Neural cell (in vitro differentiated cells): ENCODE measurements at regions not wholly inside any gene's neighbourhood (a gene's known extent, or its start where the extent isn't known, plus 50 kb on each side); places are given as distances from the start of the nearest gene placed in this dataset.

Experiments
- EP300 ChIP-seq: fragments of 450-650 bp; conservative IDR thresholded peaks from 2 replicates; pipeline ENCODE4 v1.6.1; 2014; ENCODE audit warnings: antibody characterized with exemption, mild to moderate bottlenecking, moderate library complexity; ENCODE audit not compliant: poor library complexity, severe bottlenecking
- EZH2 ChIP-seq: fragments of 200-600, 300-800 bp; shearing (Covaris generic), sonication (generic); IDR thresholded peaks from 2 replicates; pipeline ENCODE4 v1.6.1; 2014; ENCODE audit warnings: antibody characterized with exemption, low read length, borderline replicate concordance, mild to moderate bottlenecking; ENCODE audit not compliant: insufficient read depth, poor library complexity, severe bottlenecking
- MXI1 ChIP-seq: fragments of 450-650 bp; conservative IDR thresholded peaks from 2 replicates; pipeline ENCODE4 v1.6.1; 2014; ENCODE audit warnings: antibody characterized with exemption, mild to moderate bottlenecking; ENCODE audit not compliant: poor library complexity, severe bottlenecking
- POLR2AphosphoS5 ChIP-seq: IDR thresholded peaks from 2 replicates; pipeline ENCODE4 v1.6.1; 2012
- RAD21 ChIP-seq: fragments of 450-650 bp; conservative IDR thresholded peaks from 2 replicates; pipeline ENCODE4 v1.6.1; 2014; ENCODE audit warnings: antibody characterized with exemption, mild to moderate bottlenecking, moderate library complexity
- TF ChIP-seq, protein P1 (sequence below): fragments of 450-650 bp; IDR thresholded peaks from 2 replicates; pipeline ENCODE4 v1.5.1; 2014; ENCODE audit warnings: antibody characterized with exemption, mild to moderate bottlenecking, moderate library complexity; ENCODE audit not compliant: poor library complexity, severe bottlenecking
- TF ChIP-seq, protein P2 (sequence below): IDR thresholded peaks from 2 replicates; pipeline ENCODE4 v1.6.1; 2012; ENCODE audit warnings: borderline replicate concordance

DNA sequence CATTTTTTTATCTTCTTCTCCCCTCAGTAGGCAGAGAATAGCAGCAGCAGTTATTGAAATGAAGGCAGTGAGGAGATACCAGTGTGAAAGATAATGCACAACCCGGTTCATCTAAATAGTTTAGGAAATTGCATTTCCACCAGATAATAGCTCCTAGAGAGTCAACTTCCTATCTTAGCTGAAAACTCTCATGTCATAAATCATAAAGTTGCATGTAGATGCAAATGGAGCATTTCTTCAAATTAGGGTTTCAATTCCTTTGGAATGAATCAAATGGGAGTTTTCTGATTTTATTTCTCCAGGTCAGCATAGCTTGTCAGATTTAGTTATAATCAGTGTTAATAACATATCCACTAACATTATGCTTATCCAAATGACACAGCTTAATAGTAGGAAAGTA is 335.3 kb downstream of the CNTNAP4 start:
- TF ChIP-seq, protein P1, sequence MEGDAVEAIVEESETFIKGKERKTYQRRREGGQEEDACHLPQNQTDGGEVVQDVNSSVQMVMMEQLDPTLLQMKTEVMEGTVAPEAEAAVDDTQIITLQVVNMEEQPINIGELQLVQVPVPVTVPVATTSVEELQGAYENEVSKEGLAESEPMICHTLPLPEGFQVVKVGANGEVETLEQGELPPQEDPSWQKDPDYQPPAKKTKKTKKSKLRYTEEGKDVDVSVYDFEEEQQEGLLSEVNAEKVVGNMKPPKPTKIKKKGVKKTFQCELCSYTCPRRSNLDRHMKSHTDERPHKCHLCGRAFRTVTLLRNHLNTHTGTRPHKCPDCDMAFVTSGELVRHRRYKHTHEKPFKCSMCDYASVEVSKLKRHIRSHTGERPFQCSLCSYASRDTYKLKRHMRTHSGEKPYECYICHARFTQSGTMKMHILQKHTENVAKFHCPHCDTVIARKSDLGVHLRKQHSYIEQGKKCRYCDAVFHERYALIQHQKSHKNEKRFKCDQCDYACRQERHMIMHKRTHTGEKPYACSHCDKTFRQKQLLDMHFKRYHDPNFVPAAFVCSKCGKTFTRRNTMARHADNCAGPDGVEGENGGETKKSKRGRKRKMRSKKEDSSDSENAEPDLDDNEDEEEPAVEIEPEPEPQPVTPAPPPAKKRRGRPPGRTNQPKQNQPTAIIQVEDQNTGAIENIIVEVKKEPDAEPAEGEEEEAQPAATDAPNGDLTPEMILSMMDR, result no peak
- no peak for TF ChIP-seq EZH2
- TF ChIP-seq MXI1, result no peak
- no peak for TF ChIP-seq EP300
- no peak for TF ChIP-seq POLR2AphosphoS5
- TF ChIP-seq, protein P2, sequence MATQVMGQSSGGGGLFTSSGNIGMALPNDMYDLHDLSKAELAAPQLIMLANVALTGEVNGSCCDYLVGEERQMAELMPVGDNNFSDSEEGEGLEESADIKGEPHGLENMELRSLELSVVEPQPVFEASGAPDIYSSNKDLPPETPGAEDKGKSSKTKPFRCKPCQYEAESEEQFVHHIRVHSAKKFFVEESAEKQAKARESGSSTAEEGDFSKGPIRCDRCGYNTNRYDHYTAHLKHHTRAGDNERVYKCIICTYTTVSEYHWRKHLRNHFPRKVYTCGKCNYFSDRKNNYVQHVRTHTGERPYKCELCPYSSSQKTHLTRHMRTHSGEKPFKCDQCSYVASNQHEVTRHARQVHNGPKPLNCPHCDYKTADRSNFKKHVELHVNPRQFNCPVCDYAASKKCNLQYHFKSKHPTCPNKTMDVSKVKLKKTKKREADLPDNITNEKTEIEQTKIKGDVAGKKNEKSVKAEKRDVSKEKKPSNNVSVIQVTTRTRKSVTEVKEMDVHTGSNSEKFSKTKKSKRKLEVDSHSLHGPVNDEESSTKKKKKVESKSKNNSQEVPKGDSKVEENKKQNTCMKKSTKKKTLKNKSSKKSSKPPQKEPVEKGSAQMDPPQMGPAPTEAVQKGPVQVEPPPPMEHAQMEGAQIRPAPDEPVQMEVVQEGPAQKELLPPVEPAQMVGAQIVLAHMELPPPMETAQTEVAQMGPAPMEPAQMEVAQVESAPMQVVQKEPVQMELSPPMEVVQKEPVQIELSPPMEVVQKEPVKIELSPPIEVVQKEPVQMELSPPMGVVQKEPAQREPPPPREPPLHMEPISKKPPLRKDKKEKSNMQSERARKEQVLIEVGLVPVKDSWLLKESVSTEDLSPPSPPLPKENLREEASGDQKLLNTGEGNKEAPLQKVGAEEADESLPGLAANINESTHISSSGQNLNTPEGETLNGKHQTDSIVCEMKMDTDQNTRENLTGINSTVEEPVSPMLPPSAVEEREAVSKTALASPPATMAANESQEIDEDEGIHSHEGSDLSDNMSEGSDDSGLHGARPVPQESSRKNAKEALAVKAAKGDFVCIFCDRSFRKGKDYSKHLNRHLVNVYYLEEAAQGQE, result no peak
- no peak for TF ChIP-seq RAD21
